ENCODE measurements at regions not wholly inside any gene's neighbourhood (a gene's known extent, or its start where the extent isn't known, plus 50 kb on each side); places are given as distances from the start of the nearest gene placed in this dataset.

- H3K4me2 ChIP-seq (ENCODE audit: low read length) = no peak overlapping the region
- no peak overlapping the region for H3K4me3 ChIP-seq (ENCODE audit: low read depth, low read length, poor library complexity, severe bottlenecking)
- H3K27me3 ChIP-seq (ENCODE audit: insufficient read depth, low read length) = no peaks in the 10 kb centered on the region
- no peaks in the 10 kb centered on the region for H4K20me1 ChIP-seq (ENCODE audit: insufficient read depth, low read length)
- H3K36me3 ChIP-seq (ENCODE audit: insufficient read depth, low read length) = no peaks in the 10 kb centered on the region
- no peak overlapping the region for H2AFZ ChIP-seq (ENCODE audit: low read length)
- H3F3A ChIP-seq (ENCODE audit: insufficient read depth, low read length) = no peaks in the 10 kb centered on the region
- H3K9me2 ChIP-seq (ENCODE audit: low read depth, low read length) = no peaks in the 10 kb centered on the region
- no peaks in the 10 kb centered on the region for H3K4me1 ChIP-seq (ENCODE audit: insufficient read depth, low read length, severe bottlenecking)
- no peaks in the 10 kb centered on the region for H3K79me2 ChIP-seq (ENCODE audit: insufficient read depth, low read length)
- H3K9ac ChIP-seq (ENCODE audit: low read length) = no peak overlapping the region
- TF ChIP-seq EZH2 (IDR thresholded peaks at IDR 0.05; ENCODE audit: borderline replicate concordance, low read length) = no peak
- TF ChIP-seq CTCF (IDR thresholded peaks at IDR 0.05; ENCODE audit: low read length) = no peak
- no peaks in the 10 kb centered on the region for H3K9me3 ChIP-seq (ENCODE audit: low read length)
- H3K27ac ChIP-seq (ENCODE audit: low read depth, low read length, poor library complexity, severe bottlenecking) = no peak overlapping the region
These were observed 1077.8 kb downstream of the ARAP2 start for GRCh38 chr4:35166466-35166865.

GRCh38 chr4:35167385-35167784 lies 1076.9 kb downstream of the ARAP2 start:
- no peaks in the 10 kb centered on the region for H3K9me3 ChIP-seq (ENCODE audit: low read length)
- no peak overlapping the region for H2AFZ ChIP-seq (ENCODE audit: low read length)
- no peak overlapping the region for H3K9ac ChIP-seq (ENCODE audit: low read length)
- H3K4me3 ChIP-seq (ENCODE audit: low read depth, low read length, poor library complexity, severe bottlenecking) = no peak overlapping the region
- TF ChIP-seq EZH2 (IDR thresholded peaks at IDR 0.05; ENCODE audit: borderline replicate concordance, low read length) = no peak
- TF ChIP-seq CTCF (IDR thresholded peaks at IDR 0.05; ENCODE audit: low read length) = no peak
- no peak overlapping the region for H3K27ac ChIP-seq (ENCODE audit: low read depth, low read length, poor library complexity, severe bottlenecking)
- H3K4me1 ChIP-seq (ENCODE audit: insufficient read depth, low read length, severe bottlenecking) = no peaks in the 10 kb centered on the region
- H3K27me3 ChIP-seq (ENCODE audit: insufficient read depth, low read length) = no peaks in the 10 kb centered on the region
- no peak overlapping the region for H3K4me2 ChIP-seq (ENCODE audit: low read length)
- no peaks in the 10 kb centered on the region for H3F3A ChIP-seq (ENCODE audit: insufficient read depth, low read length)
- H3K79me2 ChIP-seq (ENCODE audit: insufficient read depth, low read length) = no peaks in the 10 kb centered on the region
- H3K9me2 ChIP-seq (ENCODE audit: low read depth, low read length) = no peaks in the 10 kb centered on the region
- no peaks in the 10 kb centered on the region for H3K36me3 ChIP-seq (ENCODE audit: insufficient read depth, low read length)
- H4K20me1 ChIP-seq (ENCODE audit: insufficient read depth, low read length) = no peaks in the 10 kb centered on the region

- no peaks in the 10 kb centered on the region for H3F3A ChIP-seq (ENCODE audit: insufficient read depth, low read length)
- H3K9ac ChIP-seq (ENCODE audit: low read length) = no peak overlapping the region
- no peaks in the 10 kb centered on the region for H3K36me3 ChIP-seq (ENCODE audit: insufficient read depth, low read length)
- H3K27me3 ChIP-seq (ENCODE audit: insufficient read depth, low read length) = no peaks in the 10 kb centered on the region
- TF ChIP-seq EZH2 (IDR thresholded peaks at IDR 0.05; ENCODE audit: borderline replicate concordance, low read length) (no peak), CTCF (IDR thresholded peaks at IDR 0.05; ENCODE audit: low read length) (no peak)
- no peaks in the 10 kb centered on the region for H3K9me3 ChIP-seq (ENCODE audit: low read length)
- no peaks in the 10 kb centered on the region for H3K79me2 ChIP-seq (ENCODE audit: insufficient read depth, low read length)
- no peak overlapping the region for H2AFZ ChIP-seq (ENCODE audit: low read length)
- no peak overlapping the region for H3K27ac ChIP-seq (ENCODE audit: low read depth, low read length, poor library complexity, severe bottlenecking)
- no peak overlapping the region for H3K4me2 ChIP-seq (ENCODE audit: low read length)
- no peaks in the 10 kb centered on the region for H3K4me1 ChIP-seq (ENCODE audit: insufficient read depth, low read length, severe bottlenecking)
- no peak overlapping the region for H3K4me3 ChIP-seq (ENCODE audit: low read depth, low read length, poor library complexity, severe bottlenecking)
- H3K9me2 ChIP-seq (ENCODE audit: low read depth, low read length) = no peaks in the 10 kb centered on the region
- H4K20me1 ChIP-seq (ENCODE audit: insufficient read depth, low read length) = no peaks in the 10 kb centered on the region
These were observed 1068.8 kb downstream of the ARAP2 start for GRCh38 chr4:35175487-35175886.

All from OCI-LY1 (cell line).